ENCODE measurements at regions not wholly inside any gene's neighbourhood (a gene's known extent, or its start where the extent isn't known, plus 50 kb on each side); places are given as distances from the start of the nearest gene placed in this dataset.
"Not testable (repeated sequence)": the region's sequence is repeated elsewhere in the genome, so short reads cannot be mapped to it uniquely, and the experiment has no call there.

GRCh38 chr18:78496079-78496478 lies 483.5 kb upstream of the SALL3 start:
- no peak for DNase-seq (ENCODE audit: low read depth)
- H3K4me3 ChIP-seq (ENCODE audit: low read depth, low read length) = no peak overlapping the region
- TF ChIP-seq CTCF (conservative IDR thresholded peaks at IDR 0.05; ENCODE audit: low read depth, low read length) = no peak

DNA sequence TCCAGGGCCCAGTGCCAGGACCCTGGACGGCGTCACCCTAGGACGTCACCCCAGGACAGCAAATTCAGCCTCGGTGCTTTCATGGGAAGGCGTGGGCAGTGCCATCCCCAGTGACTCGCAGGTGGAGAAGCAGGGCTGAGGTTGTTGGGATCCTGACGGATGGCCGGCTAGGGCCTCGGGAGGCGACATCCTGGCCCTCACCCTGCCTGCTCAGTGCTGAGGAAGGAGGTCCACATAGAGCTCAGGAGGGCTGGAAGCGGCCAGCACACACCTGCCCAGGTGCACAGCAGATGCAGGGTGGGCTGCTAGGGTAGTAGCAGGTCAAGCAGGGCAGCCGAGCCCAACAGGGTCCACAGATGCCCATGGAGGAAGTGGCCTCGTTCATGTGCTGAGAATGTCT lies 482.0 kb upstream of the SALL3 start:
- no peak overlapping the region for H3K4me3 ChIP-seq (ENCODE audit: low read depth, low read length)
- no peak for DNase-seq (ENCODE audit: low read depth)
- no peak for TF ChIP-seq CTCF (conservative IDR thresholded peaks at IDR 0.05; ENCODE audit: low read depth, low read length)

DNA sequence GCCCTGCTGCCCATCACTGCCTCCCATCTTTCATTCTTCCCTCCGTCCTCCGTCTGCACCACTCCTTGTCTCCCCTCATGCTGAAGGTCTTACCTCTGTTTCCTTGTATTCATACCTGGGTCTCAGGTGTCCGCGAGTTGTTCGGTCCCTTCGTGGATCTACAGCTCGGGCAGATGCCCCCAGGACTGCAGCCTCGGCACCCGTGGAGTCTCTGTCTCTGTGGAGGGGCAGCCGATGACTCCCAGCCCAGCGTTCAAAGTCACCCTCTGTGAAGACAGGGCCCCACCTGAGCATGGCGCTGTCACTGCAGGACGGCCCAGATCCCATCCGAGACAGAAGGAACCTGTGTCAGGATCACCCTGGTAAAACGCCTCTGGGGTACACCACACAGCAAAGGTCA lies 480.0 kb upstream of the SALL3 start:
- no peak for DNase-seq (ENCODE audit: low read depth)
- no peak for TF ChIP-seq CTCF (conservative IDR thresholded peaks at IDR 0.05; ENCODE audit: low read depth, low read length)
- H3K4me3 ChIP-seq (ENCODE audit: low read depth, low read length) = no peak overlapping the region

- DNase-seq (ENCODE audit: low read depth) = no peak
- TF ChIP-seq CTCF (conservative IDR thresholded peaks at IDR 0.05; ENCODE audit: low read depth, low read length) = no peak
- no peak overlapping the region for H3K4me3 ChIP-seq (ENCODE audit: low read depth, low read length)
These were observed 478.4 kb upstream of the SALL3 start for GRCh38 chr18:78501251-78501650.

DNA sequence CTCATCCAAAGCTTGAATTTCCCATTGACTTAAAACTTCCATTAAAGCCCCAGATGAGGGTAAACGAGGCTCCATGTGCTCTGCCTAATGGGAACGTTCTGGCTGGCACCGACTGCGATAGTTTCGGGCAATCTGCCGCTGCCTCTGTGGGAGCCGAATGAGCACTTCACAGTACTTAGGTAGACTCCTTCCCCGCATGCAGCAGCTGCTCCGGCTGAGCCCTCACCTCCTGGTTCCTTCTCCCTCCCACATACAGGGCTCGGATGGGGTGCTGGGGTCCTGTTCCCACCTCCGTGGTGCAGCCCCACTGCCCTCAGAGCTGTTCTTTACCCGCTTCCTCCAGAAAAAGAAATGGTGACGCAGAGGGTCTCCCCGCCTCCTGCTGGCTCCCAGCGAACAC lies 476.5 kb upstream of the SALL3 start:
- no peak for TF ChIP-seq CTCF (conservative IDR thresholded peaks at IDR 0.05; ENCODE audit: low read depth, low read length)
- DNase-seq (ENCODE audit: low read depth) = no peak
- H3K4me3 ChIP-seq (ENCODE audit: low read depth, low read length) = no peak overlapping the region

DNA sequence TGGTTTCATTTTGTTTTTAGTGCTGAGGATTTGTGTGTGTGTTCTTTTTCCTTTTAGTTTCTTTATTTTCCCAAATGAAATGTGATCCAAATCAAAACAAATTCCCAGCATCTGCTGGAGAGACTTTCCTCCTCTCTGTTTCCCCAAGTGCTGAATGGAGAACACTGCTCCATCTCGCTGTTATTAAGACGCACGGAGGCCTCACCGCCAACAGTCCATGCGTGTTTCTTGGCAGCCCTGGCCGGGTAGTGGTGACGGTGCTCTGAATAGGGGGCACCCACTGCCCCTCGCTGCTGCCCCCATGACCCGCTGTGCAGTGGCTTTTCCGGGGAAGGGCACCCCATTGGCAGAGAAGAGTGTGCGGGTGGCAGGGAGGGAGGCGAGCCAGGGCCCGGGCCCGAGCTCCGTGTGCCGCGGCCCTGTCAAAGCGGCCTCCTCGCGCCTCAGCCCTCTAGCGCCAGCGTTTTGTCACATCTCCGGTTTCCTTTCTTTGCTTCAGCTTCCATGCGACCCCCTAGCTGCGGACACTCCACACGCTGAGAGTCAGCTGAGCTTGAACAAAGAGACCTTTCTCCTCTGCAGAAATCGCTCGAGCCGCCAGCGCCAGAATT lies 473.7 kb upstream of the SALL3 start:
- no peak overlapping the region for H3K4me3 ChIP-seq (ENCODE audit: low read depth, low read length)
- TF ChIP-seq CTCF (conservative IDR thresholded peaks at IDR 0.05; ENCODE audit: low read depth, low read length) = no peak
- DNase-seq (ENCODE audit: low read depth) = no peak

GRCh38 chr18:78507217-78507616 lies 472.4 kb upstream of the SALL3 start:
- no peak overlapping the region for H3K4me3 ChIP-seq (ENCODE audit: low read depth, low read length)
- no peak for TF ChIP-seq CTCF (conservative IDR thresholded peaks at IDR 0.05; ENCODE audit: low read depth, low read length)
- DNase-seq (ENCODE audit: low read depth) = no peak

GRCh38 chr18:78508228-78508824 lies 471.3 kb upstream of the SALL3 start:
- not testable (repeated sequence) for DNase-seq (ENCODE audit: low read depth); H3K4me3 ChIP-seq (ENCODE audit: low read depth, low read length)
